Keratinocyte (primary cell): ENCODE measurements at regions not wholly inside any gene's neighbourhood (a gene's known extent, or its start where the extent isn't known, plus 50 kb on each side); places are given as distances from the start of the nearest gene placed in this dataset.

Experiments used
- DNase-seq: peaks from one replicate; pipeline ENCODE4 v3.0.0-alpha.2; 2011; ENCODE audit warnings: low read depth, missing footprints, low spot score
- FAIRE-seq: peaks from 2 replicates; lab custom pipeline; 2011; peaks lifted over from hg19 to GRCh38; lab: Jason Lieb, UNC
- H2AFZ ChIP-seq: 2 replicates; pipeline ENCODE4 v1.6.0; 2012; ENCODE audit warnings: low read length, control low read depth, inconsistent platforms; ENCODE audit not compliant: control insufficient read depth
- H3K27ac ChIP-seq: 2 replicates; pipeline ENCODE4 v1.5.1; 2011; ENCODE audit warnings: low read length; ENCODE audit not compliant: control insufficient read depth, insufficient read depth
- H3K27me3 ChIP-seq: 3 replicates; pipeline ENCODE4 v1.6.0; 2011; ENCODE audit warnings: low read length; ENCODE audit not compliant: control insufficient read depth, insufficient read depth; ENCODE audit errors: extremely low read depth
- H3K36me3 ChIP-seq, 2 experiments: 2 replicates in 1 of 2; 3 replicates in 1 of 2; pipeline ENCODE4 v1.5.1; 2011; ENCODE audit warnings: low read length in 2 of 2, mild to moderate bottlenecking in 1 of 2; ENCODE audit not compliant: control insufficient read depth in 2 of 2, insufficient read depth in 2 of 2; ENCODE audit errors: extremely low read depth in 1 of 2
- H3K4me1 ChIP-seq: 3 replicates; pipeline ENCODE4 v1.5.1; 2011; ENCODE audit warnings: low read length; ENCODE audit not compliant: control insufficient read depth, insufficient read depth; ENCODE audit errors: extremely low read depth
- H3K4me2 ChIP-seq: 3 replicates; pipeline ENCODE4 v1.6.0; 2011; ENCODE audit warnings: low read depth, low read length; ENCODE audit not compliant: control insufficient read depth, insufficient read depth; ENCODE audit errors: extremely low read depth
- H3K4me3 ChIP-seq, 3 experiments: fragments of 200-600 bp in 1 of 3; sonication (generic) in 1 of 3; 2 replicates in 2 of 3; 3 replicates in 1 of 3; pipeline ENCODE4 v1.5.1; 2011 to 2016; ENCODE audit warnings: low read length in 3 of 3, mild to moderate bottlenecking in 3 of 3, control low read depth in 2 of 3, inconsistent platforms in 1 of 3, low read depth in 1 of 3, mixed read lengths in 1 of 3, mixed run types in 1 of 3, moderate library complexity in 1 of 3; ENCODE audit not compliant: control insufficient read depth in 2 of 3, insufficient read depth in 2 of 3; ENCODE audit errors: extremely low read depth in 1 of 3
- H3K79me2 ChIP-seq: 2 replicates; pipeline ENCODE4 v1.6.0; 2012; ENCODE audit warnings: low read length; ENCODE audit not compliant: control insufficient read depth, insufficient read depth
- H3K9ac ChIP-seq: 3 replicates; pipeline ENCODE4 v1.6.0; 2011; ENCODE audit warnings: low read length; ENCODE audit not compliant: control insufficient read depth, insufficient read depth; ENCODE audit errors: extremely low read depth
- H3K9me1 ChIP-seq: 3 replicates; pipeline ENCODE4 v1.6.0; 2011; ENCODE audit warnings: low read length; ENCODE audit not compliant: control insufficient read depth, insufficient read depth; ENCODE audit errors: extremely low read depth
- H3K9me3 ChIP-seq: 2 replicates; pipeline ENCODE4 v1.5.1; 2012; ENCODE audit warnings: low read depth, low read length; ENCODE audit not compliant: control insufficient read depth
- H4K20me1 ChIP-seq: 3 replicates; pipeline ENCODE4 v1.6.0; 2011; ENCODE audit warnings: low read length; ENCODE audit not compliant: control insufficient read depth, insufficient read depth; ENCODE audit errors: extremely low read depth
- EZH2 ChIP-seq: IDR thresholded peaks from one replicate; pipeline ENCODE4 v1.6.1; 2012; ENCODE audit warnings: inconsistent platforms, mild to moderate bottlenecking, low read length, moderate library complexity
- dilution Hi-C: fragments of 300-500 bp; cut with MboI; formaldehyde crosslinking; loops from one replicate; pipeline ENCODE4 v1.7.0; 2020; ENCODE audit warnings: low sequenced_read_pairs; ENCODE audit not compliant: extremely low pct_ligation_motif_present
- TF ChIP-seq, protein P1 (sequence below), 3 experiments: IDR thresholded peaks in 1 of 3; conservative IDR thresholded peaks in 1 of 3; optimal IDR thresholded peaks in 1 of 3; 2 replicates in 2 of 3; 3 replicates in 1 of 3; pipeline versions ENCODE3 to v1.5.1; 2011; ENCODE audit warnings: low read length in 3 of 3, mild to moderate bottlenecking in 3 of 3, moderate library complexity in 2 of 3, control low read depth in 1 of 3, inconsistent platforms in 1 of 3; ENCODE audit not compliant: insufficient read depth in 2 of 3; ENCODE audit errors: extremely low read depth in 1 of 3

DNA sequence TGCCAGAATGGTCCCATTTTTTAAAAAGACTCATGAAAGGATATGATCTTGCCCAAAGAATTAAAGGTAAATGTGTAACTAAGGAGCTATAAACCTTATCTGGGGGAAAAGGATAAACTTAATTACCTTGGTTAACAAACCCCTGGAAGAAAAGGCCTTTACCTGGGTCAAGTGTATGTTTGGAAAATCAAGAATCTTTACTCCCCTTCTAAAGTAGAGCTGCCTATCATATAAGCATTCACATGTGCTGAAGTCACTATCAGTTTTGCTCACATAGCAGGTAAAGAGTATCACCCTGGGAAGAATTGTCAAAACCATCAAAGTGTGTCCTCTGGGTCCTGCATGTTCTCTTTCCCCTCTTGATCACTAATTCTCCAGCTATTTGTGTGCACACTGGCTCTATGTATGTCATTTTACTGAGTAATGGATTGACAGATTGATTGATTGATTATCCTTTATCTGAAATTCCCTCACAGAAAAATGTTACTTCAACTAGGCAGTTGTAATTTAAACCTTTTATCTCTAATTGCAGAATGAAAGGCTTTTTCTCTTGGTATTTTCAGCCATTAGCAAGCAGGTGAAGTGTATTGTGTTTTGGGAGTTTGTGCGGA lies 199.4 kb downstream of the NOL4 start:
- no peaks in the 10 kb centered on the region for H4K20me1 ChIP-seq
- H3K9ac ChIP-seq = no peak overlapping the region
- no peaks in the 10 kb centered on the region for H3K9me1 ChIP-seq
- H3K27me3 ChIP-seq = no peaks in the 10 kb centered on the region
- no peak overlapping the region for H3K4me2 ChIP-seq
- TF ChIP-seq, protein P1, sequence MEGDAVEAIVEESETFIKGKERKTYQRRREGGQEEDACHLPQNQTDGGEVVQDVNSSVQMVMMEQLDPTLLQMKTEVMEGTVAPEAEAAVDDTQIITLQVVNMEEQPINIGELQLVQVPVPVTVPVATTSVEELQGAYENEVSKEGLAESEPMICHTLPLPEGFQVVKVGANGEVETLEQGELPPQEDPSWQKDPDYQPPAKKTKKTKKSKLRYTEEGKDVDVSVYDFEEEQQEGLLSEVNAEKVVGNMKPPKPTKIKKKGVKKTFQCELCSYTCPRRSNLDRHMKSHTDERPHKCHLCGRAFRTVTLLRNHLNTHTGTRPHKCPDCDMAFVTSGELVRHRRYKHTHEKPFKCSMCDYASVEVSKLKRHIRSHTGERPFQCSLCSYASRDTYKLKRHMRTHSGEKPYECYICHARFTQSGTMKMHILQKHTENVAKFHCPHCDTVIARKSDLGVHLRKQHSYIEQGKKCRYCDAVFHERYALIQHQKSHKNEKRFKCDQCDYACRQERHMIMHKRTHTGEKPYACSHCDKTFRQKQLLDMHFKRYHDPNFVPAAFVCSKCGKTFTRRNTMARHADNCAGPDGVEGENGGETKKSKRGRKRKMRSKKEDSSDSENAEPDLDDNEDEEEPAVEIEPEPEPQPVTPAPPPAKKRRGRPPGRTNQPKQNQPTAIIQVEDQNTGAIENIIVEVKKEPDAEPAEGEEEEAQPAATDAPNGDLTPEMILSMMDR (optimal IDR thresholded peaks at IDR 0.05 in 1 of 3, IDR thresholded peaks at IDR 0.05 in 1 of 3, conservative IDR thresholded peaks at IDR 0.05 in 1 of 3; ENCODE audit: extremely low read depth in 1 of 3, insufficient read depth in 2 of 3, low read length in 3 of 3) = no peak
- TF ChIP-seq EZH2 = no peak
- H3K4me1 ChIP-seq = no peaks in the 10 kb centered on the region
- DNase-seq = no peak
- H3K9me3 ChIP-seq = no peaks in the 10 kb centered on the region
- no peaks in the 10 kb centered on the region for H3K79me2 ChIP-seq
- H3K36me3 ChIP-seq = no peaks in the 10 kb centered on the region
- H3K27ac ChIP-seq = no peak overlapping the region
- no peak overlapping the region for H3K4me3 ChIP-seq
- no peak overlapping the region for H2AFZ ChIP-seq
- dilution Hi-C loops = no loop called here
- FAIRE-seq = no peak

DNA sequence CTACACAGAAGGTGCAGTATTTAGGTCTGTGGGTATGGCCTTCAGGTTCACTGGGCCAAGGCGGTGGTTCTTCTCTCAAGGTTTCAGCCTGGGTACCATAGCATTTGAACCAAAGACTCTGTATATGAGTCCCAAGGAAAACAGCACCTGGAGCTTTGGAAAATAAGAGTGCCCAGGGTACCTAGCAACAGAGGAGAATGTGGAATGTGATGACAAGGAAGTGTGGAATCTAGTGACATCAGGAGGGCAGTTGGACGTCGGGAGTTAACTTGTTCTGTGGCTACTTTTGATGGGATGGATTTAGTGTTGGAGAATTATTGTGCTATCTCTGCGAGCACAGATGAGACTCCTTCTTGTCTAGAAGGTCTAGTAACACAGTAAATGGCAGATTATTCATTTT lies 201.2 kb downstream of the NOL4 start:
- H3K4me2 ChIP-seq = no peak overlapping the region
- no peaks in the 10 kb centered on the region for H3K4me1 ChIP-seq
- H3K4me3 ChIP-seq = no peak overlapping the region
- TF ChIP-seq, protein P1 (optimal IDR thresholded peaks at IDR 0.05 in 1 of 3, IDR thresholded peaks at IDR 0.05 in 1 of 3, conservative IDR thresholded peaks at IDR 0.05 in 1 of 3; ENCODE audit: extremely low read depth in 1 of 3, insufficient read depth in 2 of 3, low read length in 3 of 3) = no peak
- no peak for TF ChIP-seq EZH2
- H3K9me3 ChIP-seq = no peaks in the 10 kb centered on the region
- H3K36me3 ChIP-seq = no peaks in the 10 kb centered on the region
- H3K79me2 ChIP-seq = no peaks in the 10 kb centered on the region
- DNase-seq (no peak), FAIRE-seq (no peak)
- no peaks in the 10 kb centered on the region for H3K9me1 ChIP-seq
- no peak overlapping the region for H3K9ac ChIP-seq
- H2AFZ ChIP-seq = no peak overlapping the region
- no peaks in the 10 kb centered on the region for H3K27me3 ChIP-seq
- no peak overlapping the region for H3K27ac ChIP-seq
- no peaks in the 10 kb centered on the region for H4K20me1 ChIP-seq
- dilution Hi-C loops = no loop called here
